GM21825 (cell line): ENCODE measurements at regions not wholly inside any gene's neighbourhood (a gene's known extent, or its start where the extent isn't known, plus 50 kb on each side); places are given as distances from the start of the nearest gene placed in this dataset.
"Not testable (repeated sequence)": the region's sequence is repeated elsewhere in the genome, so short reads cannot be mapped to it uniquely, and the experiment has no call there.

Source experiments
- ATAC-seq: cut with Tn5 transposase; IDR thresholded peaks from one replicate; pipeline ENCODE4 v1.9.1; 2021; ENCODE audit warnings: mild to moderate bottlenecking, moderate library complexity; ENCODE audit not compliant: unreplicated experiment

DNA sequence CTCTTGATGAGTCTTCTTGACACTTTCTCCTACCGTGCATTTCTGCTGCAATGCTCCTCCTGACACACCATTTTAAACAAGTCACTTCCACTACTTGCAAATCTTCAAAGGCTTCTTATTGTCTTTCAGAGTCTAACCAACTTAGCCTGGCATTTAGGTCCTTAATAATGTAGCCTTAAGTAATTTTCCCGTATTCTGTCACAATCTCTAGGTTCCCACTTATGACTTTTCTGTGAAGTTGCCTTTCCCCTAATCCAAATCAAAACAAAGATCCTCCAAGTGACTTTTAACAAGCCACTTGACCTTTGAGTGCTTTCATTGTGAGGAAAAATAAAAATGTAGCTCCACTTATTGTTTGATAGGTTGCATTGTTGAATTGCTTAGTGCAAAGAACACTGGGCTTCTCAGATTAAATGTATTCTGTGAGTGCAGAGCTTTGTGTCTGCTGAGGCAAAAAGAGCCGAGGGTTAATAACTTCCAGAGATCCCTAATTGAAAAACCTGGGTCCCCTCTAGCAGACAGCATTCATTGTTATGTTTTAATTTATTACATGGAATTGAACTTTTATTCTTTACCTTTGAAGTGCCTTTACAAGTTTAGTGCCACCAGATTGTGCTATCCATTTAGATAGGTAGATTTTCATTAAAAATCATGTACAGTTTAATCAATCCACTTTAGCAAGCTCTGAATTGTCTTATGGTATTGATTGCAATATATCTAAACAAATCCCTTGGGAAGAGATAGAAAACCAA is 341.7 kb upstream of the TYRP1 start:
- no peak for ATAC-seq

DNA sequence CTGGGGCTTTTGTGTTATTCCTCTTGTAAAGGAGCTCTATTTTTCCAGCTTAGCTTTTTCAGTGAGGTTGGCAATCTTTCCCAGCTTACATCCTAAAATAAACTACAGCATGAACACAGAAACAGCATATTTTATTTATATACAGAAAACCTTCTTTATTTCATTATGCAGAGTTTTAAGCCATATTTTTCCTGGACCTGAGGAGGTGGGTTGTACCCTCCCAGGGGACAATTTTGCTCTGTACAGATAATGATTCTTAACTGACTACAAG is 341.2 kb upstream of the TYRP1 start:
- ATAC-seq: no peak

DNA sequence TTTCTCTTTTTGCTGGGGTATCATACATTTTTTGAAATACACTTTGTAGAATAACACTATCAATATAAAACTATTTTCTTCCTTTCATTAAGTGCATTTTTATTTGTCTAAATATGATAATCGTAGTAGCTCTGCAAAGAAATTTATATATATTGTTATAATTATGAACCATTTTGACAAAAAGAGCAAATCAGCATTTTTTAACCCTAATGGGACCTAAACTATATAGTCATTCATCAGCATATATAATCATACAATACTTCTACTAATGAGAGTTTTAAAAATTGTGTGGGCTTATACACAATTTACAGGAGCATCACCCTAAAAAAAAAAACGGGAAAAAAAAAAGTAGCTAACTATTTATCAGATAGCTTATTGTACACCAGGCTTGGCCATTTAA is 329.7 kb upstream of the TYRP1 start:
- ATAC-seq: no peak

DNA sequence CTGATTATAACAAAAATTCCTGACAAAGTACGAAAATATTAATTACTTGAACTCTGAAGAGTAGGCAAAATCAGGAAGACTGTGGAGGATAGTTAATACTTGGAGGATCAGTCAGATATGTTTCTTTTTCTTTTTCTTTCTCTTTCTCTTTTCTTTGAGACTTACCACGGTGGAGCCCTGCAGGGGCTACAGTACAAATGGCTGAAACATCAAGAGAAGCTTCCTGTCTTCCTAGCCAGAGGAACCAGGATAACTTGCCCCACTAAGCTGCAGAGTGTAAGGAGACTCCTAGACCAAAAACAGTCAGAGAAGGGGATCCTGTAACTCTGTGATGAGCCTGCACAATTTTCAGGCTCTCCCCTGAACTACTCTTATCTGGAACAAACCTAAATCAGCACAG is 324.6 kb upstream of the TYRP1 start:
- no peak for ATAC-seq

DNA sequence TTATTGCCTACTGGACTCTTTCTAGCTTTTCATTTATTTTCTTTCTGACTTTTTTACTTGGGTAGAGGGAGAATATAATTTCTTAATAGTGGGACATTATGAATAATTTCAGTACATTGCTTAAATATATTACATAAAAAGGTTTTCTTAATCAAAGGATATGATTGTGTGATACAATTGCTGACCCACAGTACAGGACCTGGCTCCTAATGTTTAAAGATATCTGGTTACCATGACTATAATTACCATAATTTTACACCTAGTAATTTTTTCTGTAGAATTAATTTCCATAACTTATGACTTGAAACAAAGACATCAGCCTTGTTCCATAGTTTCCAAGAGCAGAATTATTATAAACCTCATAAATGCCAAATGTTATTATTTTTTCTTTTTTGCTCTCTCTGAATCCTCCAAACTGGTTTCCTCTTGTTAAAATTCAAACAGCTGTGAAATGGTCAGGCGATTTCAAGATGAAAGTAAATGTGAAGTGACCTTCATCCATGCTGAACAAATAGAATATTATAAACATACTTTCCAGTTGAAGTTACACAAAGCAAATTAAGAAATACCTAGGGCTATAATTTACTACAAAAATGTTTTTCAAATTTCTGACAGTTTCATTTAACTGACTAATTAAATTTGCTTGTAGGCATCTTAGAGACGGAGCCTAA is 301.2 kb upstream of the TYRP1 start:
- ATAC-seq: no peak

DNA sequence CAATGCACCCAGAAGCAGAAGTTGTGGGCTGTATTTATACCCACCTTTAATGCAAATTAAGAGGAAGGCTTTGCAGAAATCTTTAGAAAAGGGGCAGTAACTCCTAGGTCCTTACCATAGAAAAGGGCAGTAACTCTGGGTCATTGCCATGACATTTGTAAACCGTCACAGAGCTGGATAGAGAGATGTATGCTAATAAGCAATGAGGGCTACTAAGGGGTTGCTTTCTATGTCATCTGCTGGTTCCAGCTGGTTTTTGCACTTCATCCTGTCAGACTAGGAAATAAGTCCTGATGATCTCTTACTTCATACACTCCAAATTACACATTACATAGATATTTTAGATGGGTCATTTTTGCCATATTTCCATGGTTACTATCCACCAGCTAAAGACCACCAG is 299.1 kb upstream of the TYRP1 start:
- no peak for ATAC-seq

DNA sequence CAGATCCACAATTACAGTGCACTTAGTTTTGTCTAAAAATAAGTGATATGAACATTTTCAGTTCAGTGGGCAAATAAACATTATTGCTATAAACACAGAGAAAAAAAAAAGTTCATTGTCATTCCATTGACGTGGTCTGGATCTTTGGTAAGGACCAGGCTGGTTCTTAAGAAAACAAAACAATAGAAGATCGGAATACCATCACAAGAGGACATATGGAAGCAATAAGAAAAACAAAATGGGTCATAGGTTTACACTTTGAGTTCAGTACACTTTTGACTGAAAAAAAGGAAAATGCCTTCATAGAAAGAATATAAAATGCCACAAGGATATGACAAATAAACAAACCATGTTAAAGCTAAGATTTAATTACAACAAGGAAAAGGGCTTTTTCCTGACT is 289.5 kb upstream of the TYRP1 start:
- ATAC-seq: no peak

DNA sequence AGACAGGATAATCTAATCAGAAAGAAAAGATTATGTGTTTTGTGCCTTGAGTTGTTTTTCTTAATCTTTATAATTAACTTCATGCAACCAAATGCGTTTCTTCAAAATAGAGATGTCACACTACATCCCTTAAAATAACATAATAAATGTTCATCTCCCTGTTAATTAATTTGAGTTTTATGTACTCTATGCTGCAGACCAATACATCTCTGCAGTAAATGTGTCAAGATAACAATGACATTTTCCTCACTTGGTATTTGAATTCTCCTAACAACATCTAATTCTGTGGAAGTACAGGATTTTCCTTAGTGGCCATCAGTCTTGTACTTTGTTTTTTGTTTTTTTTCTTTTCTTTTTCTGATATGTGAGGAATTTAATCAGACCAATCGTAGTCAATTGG is 279.2 kb upstream of the TYRP1 start:
- no peak for ATAC-seq

DNA sequence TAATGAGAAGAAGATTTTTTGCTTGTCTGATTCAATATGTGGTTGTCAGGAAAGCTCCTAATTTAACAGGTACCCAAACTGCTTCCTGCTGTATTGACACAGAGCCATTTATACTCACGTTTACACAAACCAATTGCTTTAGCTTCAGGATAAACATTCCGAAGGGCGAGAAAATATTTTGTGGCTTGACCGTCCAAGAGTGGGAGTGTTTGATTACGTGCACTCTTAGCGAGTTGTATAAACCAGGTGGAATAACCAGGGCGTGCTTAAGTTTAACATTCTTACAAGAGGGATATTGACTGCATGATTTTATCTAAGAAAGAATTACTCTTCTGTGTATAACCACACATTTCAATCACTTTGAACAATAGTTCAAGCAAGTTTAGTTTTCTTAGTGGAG is 278.7 kb upstream of the TYRP1 start:
- no peak for ATAC-seq

DNA sequence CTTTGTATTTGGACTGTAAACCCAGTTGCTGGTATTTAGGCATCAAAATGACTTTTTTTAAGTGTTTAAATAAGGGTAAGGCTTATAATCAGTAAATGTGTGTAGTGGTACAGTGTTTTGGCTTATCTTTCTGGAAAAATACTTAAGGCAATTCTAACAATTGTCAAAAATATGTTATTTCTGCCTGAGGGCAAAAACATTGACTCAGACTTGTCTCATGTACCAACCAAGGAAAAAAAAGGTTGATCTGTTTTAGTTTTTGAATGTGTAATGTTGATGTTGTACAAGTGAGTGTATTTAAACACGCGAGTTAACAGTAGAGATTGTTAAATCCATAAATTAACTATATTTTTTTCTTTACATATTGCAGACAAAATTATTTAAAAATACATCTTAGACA is 277.8 kb upstream of the TYRP1 start:
- no peak for ATAC-seq

DNA sequence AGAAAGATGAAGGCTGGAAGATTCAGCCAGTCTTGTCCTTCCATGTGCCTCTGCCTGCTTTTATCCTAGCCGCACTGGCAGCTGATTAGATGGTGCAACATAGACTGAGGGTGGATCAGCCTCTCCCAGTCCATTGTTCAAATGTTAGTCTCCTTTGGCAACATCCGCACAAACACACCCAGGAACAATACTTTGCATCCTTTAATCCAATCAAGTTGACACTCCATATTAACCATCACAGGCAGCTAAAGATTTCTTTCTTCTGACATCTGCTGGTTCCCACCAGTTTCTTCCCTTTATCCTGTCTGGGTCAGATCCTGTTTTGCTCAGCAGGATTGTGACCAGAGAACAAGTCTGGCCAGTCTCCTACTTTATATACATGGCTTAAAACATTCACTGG is 276.5 kb upstream of the TYRP1 start:
- ATAC-seq: no peak

DNA sequence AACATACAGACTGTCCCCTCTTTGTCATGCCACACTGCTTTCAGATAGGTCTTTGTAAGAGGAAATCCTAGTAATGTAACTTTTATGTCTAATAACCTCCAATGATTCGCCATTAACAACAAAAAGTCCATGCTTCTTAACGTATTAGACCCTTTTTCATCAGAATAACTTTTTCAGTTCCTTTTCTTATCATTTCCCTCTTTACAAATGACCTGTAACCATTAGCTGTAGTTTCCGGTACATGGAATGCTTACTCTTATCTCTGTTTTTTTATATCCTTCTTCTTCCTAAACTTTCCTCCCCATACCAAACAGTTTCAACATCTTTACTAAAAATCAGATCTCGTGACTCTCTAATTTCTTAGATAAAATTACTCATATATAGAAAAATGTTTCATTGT is 268.9 kb upstream of the TYRP1 start:
- no peak for ATAC-seq

DNA sequence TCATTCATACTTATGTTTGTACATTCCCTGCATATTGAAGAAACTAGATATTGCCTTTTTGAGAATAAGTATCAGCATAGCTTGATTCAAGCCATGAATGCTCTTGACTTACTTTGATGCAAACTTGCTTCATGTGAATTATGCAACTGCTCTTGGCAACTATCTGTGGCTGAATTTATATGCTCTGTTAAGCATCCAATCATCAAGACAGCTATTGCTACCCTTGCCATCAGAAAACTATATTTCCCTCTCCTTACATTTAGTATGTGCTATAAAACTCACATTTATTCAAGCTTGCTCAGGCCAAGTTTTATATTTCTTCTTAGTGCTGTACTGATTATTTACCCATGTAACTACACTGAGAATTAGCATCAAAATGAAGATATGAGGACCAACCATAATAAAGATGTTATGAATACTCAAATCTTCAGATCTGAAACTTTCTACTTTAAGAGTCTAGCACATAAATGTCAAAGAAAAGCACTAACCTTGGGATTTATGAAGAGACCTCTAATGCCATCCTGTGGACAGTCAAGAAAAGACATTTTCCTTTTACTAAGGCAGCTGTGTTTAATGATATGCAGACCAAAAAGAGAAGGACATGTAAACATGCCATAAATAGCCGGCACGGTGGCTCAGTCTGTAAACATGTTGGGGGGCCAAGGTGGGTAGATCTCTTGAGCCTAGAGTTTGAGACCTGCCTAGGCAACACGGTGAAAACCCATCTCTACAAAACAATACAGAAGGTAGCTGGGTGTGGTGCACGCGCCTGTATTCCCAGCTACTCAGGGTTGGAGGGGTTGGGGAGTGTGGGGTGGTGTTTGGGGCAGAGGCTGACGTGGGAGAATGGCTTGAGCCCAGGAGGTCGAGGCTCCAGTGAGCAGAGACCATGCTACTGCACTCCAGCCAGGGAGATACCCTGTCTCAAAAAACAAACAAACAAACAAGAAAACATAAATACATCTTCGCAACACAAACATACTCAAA is 267.0 kb upstream of the TYRP1 start:
- ATAC-seq: no peak

DNA sequence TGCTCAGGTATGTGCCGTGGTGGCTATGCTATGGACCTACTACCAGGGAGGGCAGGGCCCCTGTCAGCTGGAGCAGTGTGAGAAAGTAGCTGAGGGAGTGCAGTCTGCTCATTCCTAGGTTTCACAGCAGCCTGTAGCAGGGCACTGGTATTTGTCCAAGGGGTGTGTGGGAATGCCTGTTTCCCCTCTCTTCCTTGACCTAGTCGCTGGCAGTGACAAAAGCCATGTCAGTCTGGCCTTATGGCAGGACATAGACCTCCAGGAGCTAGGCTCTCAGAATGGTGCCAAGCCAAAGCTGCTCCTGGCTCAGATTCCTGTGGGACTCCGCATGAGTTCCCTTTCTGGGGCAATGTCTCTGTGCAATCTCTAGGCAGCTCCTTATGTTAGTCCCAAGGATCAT is 253.9 kb upstream of the TYRP1 start:
- ATAC-seq: no peak

DNA sequence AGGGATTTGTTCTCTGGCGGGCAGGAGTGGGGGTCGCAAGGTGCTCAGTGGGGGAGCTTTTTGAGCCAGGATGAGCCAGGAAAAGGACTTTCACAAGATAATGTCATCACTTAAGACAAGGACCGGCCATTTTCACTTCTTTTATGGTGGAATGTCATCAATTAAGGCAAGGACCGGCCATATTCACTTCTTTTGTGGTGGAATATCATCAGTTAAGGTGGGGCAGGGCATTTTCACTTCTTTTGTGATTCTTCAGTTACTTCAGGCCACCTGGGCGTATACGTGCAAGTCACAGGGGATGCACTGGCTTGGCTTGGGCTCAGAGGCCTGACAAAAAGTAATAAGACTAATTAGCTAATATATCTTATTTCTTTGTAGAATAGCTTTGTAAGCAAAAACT is 252.1 kb upstream of the TYRP1 start:
- ATAC-seq: not testable (repeated sequence)

DNA sequence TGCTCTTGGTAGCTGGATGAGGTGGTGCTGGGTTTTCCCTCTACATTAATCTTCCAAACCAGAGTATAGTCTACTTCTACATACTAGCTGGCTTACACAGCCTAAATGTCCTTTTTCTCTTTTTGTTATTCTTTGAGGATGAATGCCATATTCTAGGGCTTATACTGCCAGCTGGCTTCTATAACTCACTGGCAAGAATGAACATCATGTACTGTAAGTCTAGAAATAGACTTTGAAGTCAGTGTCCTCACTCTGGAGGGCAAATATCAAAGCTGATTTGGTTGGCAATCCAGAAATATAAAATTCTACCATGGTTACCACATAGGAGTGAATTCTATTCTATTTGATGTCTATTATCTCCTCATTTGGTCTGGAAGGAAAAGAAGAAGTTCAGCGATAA is 251.7 kb upstream of the TYRP1 start:
- ATAC-seq: no peak

DNA sequence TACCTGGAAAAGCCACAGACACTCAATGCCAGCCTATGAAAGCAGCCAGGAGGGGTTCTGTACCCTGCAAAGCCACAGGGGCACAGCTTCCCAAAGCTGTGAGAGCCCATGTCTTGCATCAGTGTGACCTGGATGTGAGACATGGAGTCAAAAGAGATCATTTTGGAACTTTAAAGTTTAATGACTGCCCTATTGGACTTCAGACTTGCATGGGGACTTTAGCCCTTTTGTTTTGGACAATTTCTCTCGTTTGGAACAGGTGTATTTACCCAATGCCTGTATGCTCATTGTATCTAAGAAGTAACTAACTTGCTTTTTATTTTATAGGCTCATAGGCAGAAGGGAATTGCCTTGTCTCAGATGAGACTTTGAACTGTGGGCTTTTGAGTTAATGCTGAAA is 244.9 kb upstream of the TYRP1 start:
- ATAC-seq: no peak

DNA sequence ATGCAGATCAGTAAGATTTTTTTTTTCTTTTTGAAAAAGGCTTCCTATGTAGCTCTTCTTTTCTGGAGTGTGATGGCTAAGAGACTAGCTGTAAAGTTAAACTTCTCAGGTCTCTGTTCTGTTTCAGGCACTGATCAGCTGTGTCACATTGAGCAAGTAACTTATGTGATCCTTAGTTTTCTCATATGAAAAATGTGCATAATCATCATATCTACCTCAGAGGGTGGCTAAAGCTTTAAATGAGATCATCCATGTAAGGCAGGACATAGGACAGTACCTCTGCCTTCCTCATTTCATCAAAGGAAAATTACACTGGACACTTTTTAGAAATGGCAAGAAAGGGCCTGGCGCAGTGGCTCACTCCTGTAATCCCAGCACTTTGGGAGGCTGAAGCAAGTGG is 235.9 kb upstream of the TYRP1 start:
- ATAC-seq: no peak

DNA sequence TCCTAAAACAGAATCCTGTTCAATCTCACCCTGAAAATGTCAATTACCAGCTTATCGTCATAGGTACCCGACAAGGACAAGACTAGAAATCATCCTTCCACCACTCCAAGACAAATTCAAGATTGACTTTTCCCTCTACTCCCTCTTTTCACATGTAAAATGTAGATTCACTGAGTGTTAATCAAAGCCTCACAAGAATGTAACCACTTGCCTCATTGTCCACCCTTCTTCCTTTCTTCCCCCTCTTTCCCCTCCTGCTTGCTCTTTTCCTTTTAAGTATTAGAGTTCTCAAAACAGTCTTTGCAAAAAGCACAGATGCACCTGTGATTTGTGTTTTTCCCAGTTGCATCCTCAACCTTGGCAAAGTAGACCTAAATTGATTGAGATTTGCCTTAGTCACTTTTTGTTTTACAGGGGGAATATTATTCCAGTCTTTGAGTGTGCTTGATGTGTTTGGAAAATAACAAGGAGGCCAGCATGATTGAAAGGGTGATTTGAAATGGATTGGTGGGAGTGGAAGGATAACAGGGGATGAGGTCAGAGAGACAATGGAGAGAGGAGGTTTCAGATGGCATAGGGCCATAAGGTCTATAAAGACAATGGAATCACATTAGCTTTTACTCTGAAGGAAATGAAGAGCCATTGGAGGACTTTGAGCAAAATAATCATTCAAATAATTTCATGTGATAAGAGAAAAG is 231.3 kb upstream of the TYRP1 start:
- ATAC-seq: no peak

DNA sequence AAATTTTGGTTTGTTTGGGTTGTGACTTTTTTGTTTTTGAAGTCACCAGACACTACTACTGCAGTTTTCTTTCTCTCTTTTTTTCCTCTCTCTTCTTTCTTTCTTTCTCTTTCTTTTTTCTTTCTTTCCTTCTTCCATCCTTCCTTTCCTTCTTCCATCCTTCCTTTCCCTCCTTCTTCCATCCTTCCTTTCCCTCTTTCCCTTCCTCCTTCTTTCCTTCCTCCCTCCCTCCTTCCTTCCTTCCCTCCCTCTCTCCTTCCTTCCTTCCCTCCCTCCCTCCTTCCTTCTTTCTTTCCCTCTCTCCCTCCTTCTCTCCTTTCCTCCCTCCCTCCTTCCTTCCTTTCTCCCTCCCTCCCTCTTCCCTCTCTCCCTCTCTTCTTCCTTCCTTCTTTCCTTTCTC is 230.3 kb upstream of the TYRP1 start:
- no peak for ATAC-seq

DNA sequence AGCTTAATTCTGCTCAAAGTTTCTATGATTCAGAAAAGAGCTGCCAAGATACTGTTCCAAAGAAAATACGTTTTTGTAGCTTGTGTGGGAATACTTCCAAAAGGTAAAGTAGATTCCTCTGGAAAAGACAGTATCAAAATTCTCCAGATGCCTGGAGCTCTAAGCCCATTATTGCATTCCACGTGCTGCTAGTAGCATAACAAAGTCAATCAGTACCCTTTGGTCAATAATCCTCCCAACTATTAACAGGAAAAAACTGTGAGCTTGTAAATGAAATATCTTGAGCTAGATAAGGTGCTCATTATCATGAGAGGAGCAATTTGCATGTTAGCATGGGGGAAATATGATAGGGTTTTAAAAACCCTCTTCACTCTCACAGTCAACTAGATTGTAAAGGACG is 229.5 kb upstream of the TYRP1 start:
- ATAC-seq: no peak
